NT2/D1 (cell line): ENCODE measurements at regions not wholly inside any gene's neighbourhood (a gene's known extent, or its start where the extent isn't known, plus 50 kb on each side); places are given as distances from the start of the nearest gene placed in this dataset.

Source experiments
- SUZ12 ChIP-seq: IDR thresholded peaks from 2 replicates; pipeline ENCODE4 v1.6.1; 2011; ENCODE audit not compliant: insufficient read length, insufficient read depth; ENCODE audit errors: extremely low read depth
- YY1 ChIP-seq: IDR thresholded peaks from 2 replicates; pipeline ENCODE4 v1.6.1; 2011; ENCODE audit not compliant: insufficient read length, insufficient read depth
- ZNF274 ChIP-seq: IDR thresholded peaks from 2 replicates; pipeline ENCODE4 v1.6.1; 2011; ENCODE audit warnings: mild to moderate bottlenecking, low read depth, low read length

DNA sequence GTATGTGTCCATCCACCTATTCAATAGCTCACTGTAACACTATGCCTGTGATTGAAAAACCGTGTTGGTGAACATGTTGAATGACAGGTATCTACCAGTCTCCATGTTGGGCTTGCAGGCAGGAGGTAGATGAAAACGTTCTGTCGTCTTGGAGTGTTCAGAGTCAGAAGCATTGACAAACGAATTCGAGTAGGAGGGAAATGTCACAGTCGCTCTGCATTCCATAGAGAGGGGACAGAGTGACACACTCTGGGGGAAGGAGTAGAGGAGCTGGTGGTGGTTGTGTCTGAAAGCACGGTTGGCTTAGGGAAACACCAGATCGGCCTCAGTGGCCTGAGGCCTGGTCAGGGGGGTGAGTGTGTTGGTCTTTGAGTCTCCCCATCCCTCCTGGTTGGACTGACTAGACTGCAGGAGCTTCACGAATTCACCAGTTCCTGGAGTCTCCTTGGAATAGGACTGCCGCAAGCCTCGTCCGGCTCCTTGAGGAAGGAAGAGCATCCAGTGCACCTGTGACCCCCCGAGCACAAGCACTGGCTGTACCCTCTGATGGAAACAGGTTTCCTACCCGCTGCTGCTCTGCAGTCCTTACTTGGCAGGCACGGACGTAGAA lies 105.0 kb upstream of the C1QTNF9B start:
- TF ChIP-seq SUZ12 = no peak
- TF ChIP-seq YY1 = no peak
- no peak for TF ChIP-seq ZNF274
